Activated CD4-positive, alpha-beta T cell treated with anti-CD3 and anti-CD28 coated beads, Interleukin-2, Interleukin-6, amounts not matched to agents 100 ng/mL and 50 ng/mL, durations not matched to agents 16 hours and 8 hours (primary cell): ENCODE measurements at regions not wholly inside any gene's neighbourhood (a gene's known extent, or its start where the extent isn't known, plus 50 kb on each side); places are given as distances from the start of the nearest gene placed in this dataset.
"Not testable (repeated sequence)": the region's sequence is repeated elsewhere in the genome, so short reads cannot be mapped to it uniquely, and the experiment has no call there.

Experiments used
- DNase-seq: peaks from one replicate; pipeline ENCODE4 v3.0.0-alpha.2; 2020

DNA sequence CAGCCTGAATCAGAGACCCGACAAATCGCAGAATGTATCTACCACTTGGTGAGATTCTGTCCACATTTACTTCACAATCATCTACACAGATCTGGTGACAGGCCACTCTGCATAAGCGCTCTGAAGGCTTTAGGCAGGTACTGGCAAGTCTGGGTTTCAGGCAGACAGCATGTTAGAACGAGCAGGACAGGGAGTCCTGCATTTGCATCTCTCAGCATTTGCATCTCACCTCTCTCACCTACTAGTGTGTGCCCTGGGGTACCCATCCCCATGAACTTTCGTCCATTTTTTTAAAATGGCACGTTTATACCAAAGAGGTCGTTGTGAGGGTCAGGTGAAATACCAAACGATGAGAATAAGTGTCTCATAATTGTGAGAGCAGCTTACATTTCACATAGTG is 108.2 kb downstream of the SPATA31A1 start:
- DNase-seq, result not testable (repeated sequence)

DNA sequence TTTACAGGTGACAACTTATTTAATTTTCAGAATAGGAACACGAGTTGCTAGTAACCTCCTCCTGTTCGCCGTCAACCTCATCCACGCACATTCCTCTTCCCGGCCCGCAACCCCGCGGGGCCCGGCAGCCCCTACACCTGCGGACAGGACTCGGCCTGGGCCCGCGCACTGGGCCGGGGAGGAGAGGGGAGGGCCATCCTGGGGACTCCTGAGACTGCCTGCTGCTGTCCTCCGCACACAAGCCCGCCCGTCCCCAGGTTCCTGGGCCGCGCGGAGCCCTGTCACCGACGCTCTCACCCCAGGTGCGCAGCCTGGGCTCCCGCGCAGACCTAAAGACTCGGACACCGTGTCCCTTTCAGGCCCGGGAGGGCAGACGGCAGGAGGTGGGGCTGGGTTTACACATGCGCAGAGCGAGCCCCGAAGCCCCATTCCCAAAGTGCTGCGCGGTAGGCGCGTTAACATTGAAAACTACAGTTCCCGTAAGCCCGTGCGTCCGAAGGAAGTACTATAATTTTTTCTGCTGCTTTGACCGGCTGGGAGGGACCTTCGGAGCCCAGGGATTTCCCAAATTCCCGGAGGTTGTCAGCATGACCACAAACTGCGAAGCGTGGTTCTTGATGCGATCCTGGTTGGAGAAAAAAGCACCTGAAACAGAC is 108.8 kb downstream of the SPATA31A1 start:
- DNase-seq, result peak; percentile 84

DNA sequence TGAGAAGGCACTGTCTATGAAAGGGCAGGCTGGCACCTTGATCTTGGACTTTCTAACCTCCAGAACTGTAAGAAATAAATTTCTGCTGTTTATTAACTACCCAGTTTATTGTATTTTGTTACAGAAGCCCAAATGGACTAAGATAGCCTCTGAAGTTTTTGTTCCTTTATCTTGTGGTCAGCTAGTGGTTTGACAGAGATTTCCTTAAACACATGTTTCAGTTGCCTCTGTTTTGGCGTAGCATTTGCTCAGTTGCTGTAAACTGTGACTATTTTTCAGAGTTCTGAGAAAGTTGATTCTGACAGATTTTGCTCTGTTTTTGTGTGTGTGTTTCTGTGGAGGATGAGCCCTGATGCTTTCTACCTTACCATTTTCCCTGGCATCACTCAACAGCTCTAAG is 119.0 kb downstream of the SPATA31A1 start:
- DNase-seq, result not testable (repeated sequence)

DNA sequence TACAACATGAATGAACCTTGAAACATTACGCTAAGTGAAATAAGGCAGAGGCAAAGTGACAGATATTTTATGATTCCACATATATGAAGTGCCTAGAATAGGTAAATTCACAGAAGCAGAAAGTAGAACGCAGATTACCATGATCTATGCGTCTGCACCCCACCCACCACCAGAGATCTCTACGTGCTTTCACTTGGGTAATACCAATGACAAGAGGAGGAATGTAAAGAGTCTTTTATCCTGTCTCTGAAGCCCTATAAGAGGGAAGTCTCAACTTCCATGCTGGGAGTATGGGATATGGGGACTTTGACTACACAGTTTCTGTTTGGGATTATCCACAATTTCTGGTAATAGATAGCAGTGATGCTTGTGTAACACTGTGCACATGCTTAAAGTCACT is 127.6 kb downstream of the SPATA31A1 start:
- DNase-seq, result not testable (repeated sequence)

DNA sequence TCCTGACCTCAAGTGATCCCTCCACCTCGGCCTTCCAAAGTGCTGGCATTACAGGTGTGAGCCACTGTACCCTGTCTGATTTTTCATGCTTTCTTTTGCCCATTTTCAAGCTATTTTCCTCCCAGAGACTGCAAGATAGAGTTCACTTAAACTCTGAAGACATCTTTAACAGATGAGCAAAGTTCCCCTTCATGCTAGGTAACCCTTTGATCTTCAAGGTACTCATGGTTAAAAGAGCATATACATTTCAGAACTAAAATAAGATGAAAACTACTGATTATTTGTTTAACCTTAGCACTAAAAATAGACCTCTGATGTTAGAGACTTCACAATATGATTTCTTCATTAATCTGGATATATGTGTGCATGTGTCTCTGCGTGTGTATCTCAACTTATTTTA is 128.4 kb downstream of the SPATA31A1 start:
- DNase-seq, result not testable (repeated sequence)

DNA sequence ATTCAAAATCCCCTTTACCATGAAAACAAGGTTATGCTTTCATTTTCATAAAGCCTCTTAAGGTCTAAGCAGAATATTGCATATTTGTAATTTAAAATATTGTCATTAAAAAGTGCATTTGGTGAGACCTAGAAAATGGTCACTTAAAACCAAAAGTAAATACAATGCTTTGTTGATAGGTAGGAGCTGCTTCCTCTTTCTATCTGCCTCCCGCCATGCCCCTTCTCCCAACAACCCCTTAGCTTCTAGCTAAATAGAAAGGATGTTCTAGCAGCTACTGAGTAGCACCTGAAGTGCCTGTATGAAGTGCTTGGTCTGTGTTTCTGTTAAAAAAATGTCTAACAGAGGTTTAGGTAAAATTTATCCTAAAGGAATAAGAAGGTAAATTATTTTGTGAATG is 128.8 kb downstream of the SPATA31A1 start:
- not testable (repeated sequence) for DNase-seq

GRCh38 chr9:39487477-39487876 is 132.0 kb downstream of the SPATA31A1 start:
- DNase-seq, result not testable (repeated sequence)

DNA sequence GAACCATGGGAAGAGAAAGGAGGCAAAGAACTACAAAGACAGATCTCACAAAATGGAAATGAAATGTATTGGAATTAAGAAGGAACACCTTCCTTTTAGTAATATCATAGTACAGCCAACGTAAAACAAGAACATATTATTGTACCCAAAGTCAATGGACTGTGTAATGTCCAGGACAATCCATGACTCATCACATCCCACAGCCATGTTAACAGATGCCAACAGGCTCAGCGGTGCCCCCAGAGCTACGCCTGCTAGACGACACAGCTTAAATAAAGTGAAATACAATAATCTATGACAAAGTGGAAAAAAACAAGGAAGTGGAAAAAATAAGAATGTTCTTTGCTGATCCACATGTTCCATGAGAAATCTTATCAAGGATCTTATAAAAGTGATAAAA is 140.8 kb downstream of the SPATA31A1 start:
- DNase-seq, result not testable (repeated sequence)

DNA sequence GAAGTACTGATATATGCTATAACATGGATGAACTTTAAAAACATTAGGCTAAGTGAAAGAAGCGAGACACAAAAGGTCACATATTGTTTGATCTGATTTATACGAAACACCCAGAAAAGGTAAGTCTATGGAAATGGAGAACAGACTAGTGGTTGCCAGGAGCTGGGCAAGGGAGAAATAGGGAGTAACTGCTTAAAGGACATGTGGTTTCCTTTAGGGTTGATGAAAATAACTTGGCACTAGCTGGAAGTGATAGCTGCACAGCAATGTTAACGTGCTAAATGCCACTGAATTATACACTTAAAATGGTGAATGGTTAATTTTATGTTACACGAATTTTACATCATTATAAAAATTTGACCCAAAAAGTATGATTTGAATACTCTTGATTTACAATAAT is 147.7 kb downstream of the SPATA31A1 start:
- not testable (repeated sequence) for DNase-seq

GRCh38 chr9:39527387-39528029 is 172.0 kb downstream of the SPATA31A1 start:
- DNase-seq, result not testable (repeated sequence)

- DNase-seq, result not testable (repeated sequence)
These were observed 177.1 kb downstream of the SPATA31A1 start for GRCh38 chr9:39532597-39532996.

- not testable (repeated sequence) for DNase-seq
These were observed 177.7 kb downstream of the SPATA31A1 start for GRCh38 chr9:39533001-39533762.

- DNase-seq, result not testable (repeated sequence)
These were observed 178.5 kb downstream of the SPATA31A1 start for GRCh38 chr9:39533763-39534548.

DNA sequence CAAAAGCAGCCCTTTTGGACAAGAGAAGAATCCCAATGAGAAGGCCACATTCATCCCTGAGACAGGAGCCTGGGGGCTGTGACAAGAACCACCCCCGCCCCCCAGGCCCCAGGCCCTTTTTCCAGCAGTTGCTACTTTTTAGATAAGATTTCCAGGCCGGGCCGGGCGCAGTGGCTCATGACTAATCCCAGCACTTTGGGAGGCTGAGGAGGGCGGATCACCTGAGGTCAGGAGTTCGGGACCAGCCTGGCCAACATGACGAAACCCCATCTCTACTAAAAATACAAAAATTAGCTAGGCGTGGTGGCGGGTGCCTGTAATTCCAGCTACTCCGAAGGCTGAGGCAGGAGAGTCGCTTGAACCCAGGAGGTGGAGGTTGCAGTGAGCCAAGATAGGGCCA is 179.4 kb downstream of the SPATA31A1 start:
- DNase-seq, result not testable (repeated sequence)

- DNase-seq, result not testable (repeated sequence)
These were observed 186.7 kb downstream of the SPATA31A1 start for GRCh38 chr9:39542157-39542556.

DNA sequence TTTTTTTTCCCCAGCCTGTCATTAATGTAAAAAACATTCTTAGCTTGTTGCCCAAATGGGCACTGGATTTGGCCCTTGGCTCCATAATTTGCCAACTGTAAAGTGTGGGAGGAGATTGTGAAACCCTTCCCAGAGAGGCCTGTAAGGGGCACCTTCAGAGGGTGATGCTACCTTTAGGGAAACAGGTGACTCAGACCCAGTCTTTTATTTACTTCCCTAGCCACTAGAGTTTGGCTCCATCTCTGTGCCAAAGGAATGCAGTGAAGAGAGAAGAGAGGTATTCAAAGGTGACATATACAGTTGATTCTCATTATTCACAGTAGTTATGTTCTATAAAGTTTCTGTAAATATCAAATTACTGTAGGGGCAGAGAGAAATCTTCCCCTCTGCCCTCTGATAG is 189.6 kb downstream of the SPATA31A1 start:
- DNase-seq, result not testable (repeated sequence)

DNA sequence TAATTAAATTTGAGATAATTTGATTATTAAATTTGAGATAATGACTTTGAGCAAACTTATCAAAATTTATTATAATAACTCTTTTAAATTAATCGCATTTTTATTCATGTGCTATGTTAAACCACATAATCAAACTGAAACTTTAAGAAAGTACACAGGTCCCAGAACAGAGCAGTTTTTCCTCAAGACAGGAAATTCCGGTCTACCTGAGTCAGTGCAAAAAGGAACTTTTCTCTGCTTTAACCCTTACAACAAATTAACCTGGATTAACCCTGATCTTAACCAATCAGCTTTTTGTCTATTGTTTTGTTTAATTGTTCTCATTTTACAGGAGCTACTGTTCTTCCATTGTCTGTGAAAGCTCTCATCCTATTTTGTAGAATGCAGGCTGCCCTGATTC is 195.1 kb downstream of the SPATA31A1 start:
- not testable (repeated sequence) for DNase-seq

DNA sequence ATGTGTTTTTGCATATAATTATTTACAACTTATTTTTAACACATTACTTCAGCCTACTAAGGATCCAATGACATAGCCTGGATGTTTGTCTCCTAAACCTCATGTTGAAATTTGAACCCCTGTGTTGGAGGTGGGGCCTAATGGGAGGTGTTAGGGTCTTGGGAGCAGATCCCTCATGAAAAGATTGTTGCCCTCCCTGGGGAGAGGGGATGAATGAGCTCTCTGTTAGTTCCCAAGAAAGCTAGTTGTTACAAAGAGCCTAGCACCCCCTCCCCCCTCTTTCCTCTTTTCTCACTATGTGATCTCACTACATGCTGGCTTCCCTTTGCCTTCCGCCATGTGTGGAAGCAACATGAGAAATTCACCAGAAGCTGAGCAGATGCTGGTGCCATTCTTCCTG is 196.1 kb downstream of the SPATA31A1 start:
- not testable (repeated sequence) for DNase-seq

- DNase-seq, result not testable (repeated sequence)
These were observed 196.9 kb downstream of the SPATA31A1 start for GRCh38 chr9:39552242-39552881.

DNA sequence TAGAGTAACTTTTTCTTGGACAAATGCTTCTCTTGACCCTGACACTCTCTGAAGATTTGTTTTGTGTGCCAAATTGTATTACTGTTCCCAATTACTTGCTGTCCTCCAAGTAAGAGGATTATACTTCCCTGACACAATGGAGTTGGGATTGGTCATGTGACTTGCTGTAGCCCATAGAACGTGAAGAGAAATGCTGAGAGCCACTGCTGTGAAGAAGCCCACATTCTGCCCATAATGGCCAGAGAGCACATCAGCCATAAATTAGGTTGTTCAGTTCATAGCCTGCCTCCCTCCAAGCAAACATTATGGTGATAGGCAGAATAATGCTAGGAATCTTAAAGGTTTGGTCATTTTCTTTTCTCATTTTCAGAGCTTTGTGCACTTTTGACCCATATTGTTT is 198.9 kb downstream of the SPATA31A1 start:
- not testable (repeated sequence) for DNase-seq

DNA sequence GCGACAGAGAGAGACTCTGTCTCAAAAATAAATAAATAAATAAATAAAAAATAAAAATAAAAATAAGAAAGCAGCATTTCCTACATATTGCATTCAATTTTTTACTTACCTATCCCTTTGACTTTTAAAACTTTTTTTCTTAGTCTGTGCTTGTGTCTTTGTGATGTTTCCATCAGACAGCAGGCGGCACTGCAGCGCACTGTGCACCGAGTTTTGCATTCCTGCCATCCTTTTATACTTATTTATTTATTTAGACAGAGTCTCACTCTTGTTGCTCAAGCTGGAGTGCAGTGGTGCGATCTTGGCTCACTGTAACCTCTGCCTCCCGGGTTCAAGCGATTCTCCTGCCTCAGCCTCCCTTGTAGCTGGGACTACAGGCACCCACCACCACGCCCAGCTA is 203.9 kb downstream of the SPATA31A1 start:
- DNase-seq, result peak; percentile 11

DNA sequence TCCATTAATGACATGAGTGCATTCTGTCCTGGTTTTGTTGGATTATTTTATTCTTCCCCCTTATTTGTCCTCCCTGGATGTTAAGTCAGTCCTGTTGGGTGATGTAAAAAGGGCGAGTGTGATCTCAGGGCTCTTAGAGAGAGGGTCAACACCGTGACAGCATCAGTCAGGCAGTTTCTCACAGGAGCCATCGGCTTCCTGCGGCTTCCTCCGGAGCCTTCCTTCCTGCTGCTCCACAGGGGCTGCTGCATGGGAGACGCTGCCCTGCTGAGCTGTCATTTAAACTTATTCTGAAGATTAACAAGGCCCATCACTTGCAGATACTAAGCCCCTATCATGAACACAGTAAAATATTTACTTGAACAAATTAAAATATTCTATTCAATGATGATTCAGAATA is 211.3 kb downstream of the SPATA31A1 start:
- DNase-seq, result not testable (repeated sequence)
